ENCODE measurements at regions not wholly inside any gene's neighbourhood (a gene's known extent, or its start where the extent isn't known, plus 50 kb on each side); places are given as distances from the start of the nearest gene placed in this dataset.

GRCh38 chr19:30648866-30649862, 277.0 kb downstream of the ZNF536 start:
- TF ChIP-seq NRF1 (IDR thresholded peaks at IDR 0.05; ENCODE audit: low read depth, low read length) (no peak), MAX (IDR thresholded peaks at IDR 0.05) (no peak)
